Endothelial cell of umbilical vein (primary cell): ENCODE measurements at regions not wholly inside any gene's neighbourhood (a gene's known extent, or its start where the extent isn't known, plus 50 kb on each side); places are given as distances from the start of the nearest gene placed in this dataset.

ENCODE experiments used
- BruUV-seq: library from RNA; stranded (reverse); fragments of 400-500 nt; replicated peaks from 2 replicates; lab custom pipeline; 2021; lab: Mats Ljungman, UMichigan
- CTCF ChIA-PET: fragments of 300-600, 350-600 bp; sonication (Branson Sonifier 250); formaldehyde crosslinking; loops from one replicate; lab custom pipeline; 2021; ENCODE audit warnings: antibody characterized with exemption, inconsistent platforms; lab: Charles Lee
- POLR2A ChIA-PET: fragments of 300-600, 350-600 bp; sonication (Branson Sonifier 250); formaldehyde crosslinking; loops from one replicate; lab custom pipeline; 2021; ENCODE audit warnings: antibody characterized with exemption, inconsistent platforms; lab: Charles Lee
- DNase-seq: peaks from one replicate; pipeline ENCODE4 v3.0.0-alpha.2; 2011; ENCODE audit warnings: low read depth, low spot score
- FAIRE-seq: peaks from 2 replicates; lab custom pipeline; 2011; peaks lifted over from hg19 to GRCh38; lab: Jason Lieb, UNC
- H2AFZ ChIP-seq: 2 replicates; pipeline ENCODE4 v1.6.0; 2012; ENCODE audit warnings: low read depth, low read length, control low read depth, inconsistent platforms
- H3K27ac ChIP-seq: 2 replicates; pipeline ENCODE4 v1.5.1; 2011; ENCODE audit warnings: low read depth, mild to moderate bottlenecking, control low read depth, low read length, moderate library complexity; ENCODE audit not compliant: insufficient read depth
- H3K27me3 ChIP-seq, 2 experiments: 2 replicates each; pipeline versions ENCODE4 v1.6.0 to v1.6.1; 2011; ENCODE audit warnings: low read length in 2 of 2, mixed read lengths in 1 of 2; ENCODE audit not compliant: control insufficient read depth in 2 of 2, insufficient read depth in 2 of 2
- H3K36me3 ChIP-seq, 2 experiments: 2 replicates in 1 of 2; 3 replicates in 1 of 2; pipeline ENCODE4 v1.5.1; 2011; ENCODE audit warnings: low read length in 2 of 2, mild to moderate bottlenecking in 1 of 2, moderate library complexity in 1 of 2; ENCODE audit not compliant: control insufficient read depth in 2 of 2, insufficient read depth in 2 of 2; ENCODE audit errors: extremely low read depth in 1 of 2
- H3K4me1 ChIP-seq: 3 replicates; pipeline ENCODE4 v1.5.1; 2011; ENCODE audit warnings: mild to moderate bottlenecking, low read length; ENCODE audit not compliant: control insufficient read depth, insufficient read depth; ENCODE audit errors: extremely low read depth
- H3K4me2 ChIP-seq: 2 replicates; pipeline ENCODE4 v1.6.1; 2011; ENCODE audit warnings: low read length, control low read depth, mixed read lengths; ENCODE audit not compliant: insufficient read depth
- H3K4me3 ChIP-seq, 3 experiments: fragments of 200-600 bp in 1 of 3; sonication (generic), shearing (Covaris generic) in 1 of 3; replicated peaks in 1 of 3; 2 replicates each; pipeline ENCODE4 v1.5.1; 2011 to 2016; ENCODE audit warnings: control low read depth in 3 of 3, low read length in 3 of 3, mild to moderate bottlenecking in 2 of 3, inconsistent platforms in 1 of 3, low read depth in 1 of 3, moderate library complexity in 1 of 3; ENCODE audit not compliant: insufficient read depth in 1 of 3
- H3K79me2 ChIP-seq: 2 replicates; pipeline ENCODE4 v1.6.0; 2012; ENCODE audit warnings: low read length, inconsistent platforms; ENCODE audit not compliant: control insufficient read depth, insufficient read depth
- H3K9ac ChIP-seq: replicated peaks from 2 replicates; pipeline ENCODE3; 2011; ENCODE audit warnings: low read length, control low read depth; ENCODE audit not compliant: insufficient read depth; ENCODE audit errors: extremely low read depth
- H3K9me1 ChIP-seq: replicated peaks from 3 replicates; pipeline ENCODE4 v1.6.0; 2011; ENCODE audit warnings: mild to moderate bottlenecking, low read length; ENCODE audit not compliant: control insufficient read depth, insufficient read depth; ENCODE audit errors: extremely low read depth
- H3K9me3 ChIP-seq: replicated peaks from 2 replicates; pipeline ENCODE4 v1.5.1; 2012; ENCODE audit warnings: low read length, inconsistent platforms; ENCODE audit not compliant: control insufficient read depth, insufficient read depth
- H4K20me1 ChIP-seq: replicated peaks from 2 replicates; pipeline ENCODE3; 2011; ENCODE audit warnings: mild to moderate bottlenecking, low read length; ENCODE audit not compliant: control insufficient read depth, insufficient read depth; ENCODE audit errors: extremely low read depth
- CTCF ChIP-seq, 2 donors: IDR thresholded peaks; 1 replicate in 1 of 2; 2 replicates in 1 of 2; pipeline ENCODE4 v1.5.1; 2011; ENCODE audit warnings: low read length in 2 of 2, mild to moderate bottlenecking in 2 of 2, moderate library complexity in 2 of 2, control low read depth in 1 of 2, inconsistent platforms in 1 of 2, low read depth in 1 of 2; ENCODE audit not compliant: insufficient read depth in 1 of 2; ENCODE audit errors: extremely low read depth in 1 of 2
- EZH2 ChIP-seq: IDR thresholded peaks from 2 replicates; pipeline ENCODE4 v1.6.1; 2012; ENCODE audit warnings: borderline replicate concordance, low read depth, mild to moderate bottlenecking, moderate library complexity, low read length, inconsistent platforms; ENCODE audit not compliant: severe bottlenecking
- FOS ChIP-seq: IDR thresholded peaks from 2 replicates; pipeline ENCODE4 v1.6.1; 2011; ENCODE audit warnings: mild to moderate bottlenecking, low read length, moderate library complexity, borderline replicate concordance; ENCODE audit not compliant: insufficient read depth
- GATA2 ChIP-seq: IDR thresholded peaks from 2 replicates; pipeline ENCODE4 v1.7.0; 2011; ENCODE audit warnings: low read depth, mild to moderate bottlenecking, moderate library complexity, mixed read lengths, low read length; ENCODE audit not compliant: insufficient read length, insufficient read depth
- MAX ChIP-seq: IDR thresholded peaks from 2 replicates; pipeline ENCODE4 v1.6.1; 2011; ENCODE audit not compliant: insufficient read depth, insufficient read length
- MYC ChIP-seq: IDR thresholded peaks from one replicate; pipeline ENCODE4 v1.6.1; 2011; ENCODE audit warnings: mild to moderate bottlenecking, low read depth, low read length
- POLR2A ChIP-seq: IDR thresholded peaks from 2 replicates; pipeline ENCODE4 v1.6.1; 2012; ENCODE audit warnings: low read depth, mild to moderate bottlenecking, control low read depth, low read length
- POLR2AphosphoS5 ChIP-seq: IDR thresholded peaks from 2 replicates; pipeline ENCODE4 v1.6.1; 2012; ENCODE audit warnings: low read depth, mild to moderate bottlenecking, control low read depth, low read length, moderate library complexity; ENCODE audit not compliant: insufficient read depth
- dilution Hi-C: fragments of 300-500 bp; cut with MboI; formaldehyde crosslinking; loops from one replicate; pipeline ENCODE4 v1.15.0; 2019; ENCODE audit warnings: low sequenced_read_pairs; ENCODE audit not compliant: extremely low pct_ligation_motif_present
- intact Hi-C: fragments of 100-400 bp; cut with micrococcal nuclease; formaldehyde crosslinking; loops from one replicate; pipeline ENCODE4 v1.10.0; 2022

- dilution Hi-C loops, result no loop called here
- H3K4me2 ChIP-seq, result no peak overlapping the region
- no peak overlapping the region for H3K9ac ChIP-seq
- H2AFZ ChIP-seq, result no peak overlapping the region
- H3K9me1 ChIP-seq, result no peaks in the 10 kb centered on the region
- no peak for TF ChIP-seq CTCF (IDR thresholded peaks at IDR 0.05; ENCODE audit: extremely low read depth in 1 of 2, insufficient read depth in 1 of 2, low read depth in 1 of 2, low read length in 2 of 2)
- TF ChIP-seq POLR2A, result no peak
- TF ChIP-seq MAX, result no peak
- no peak for TF ChIP-seq MYC
- no peak for TF ChIP-seq EZH2
- no peak for TF ChIP-seq FOS
- TF ChIP-seq POLR2AphosphoS5, result no peak
- no peak for TF ChIP-seq GATA2
- intact Hi-C loops, result no loop called here
- no peak overlapping the region for H3K27ac ChIP-seq
- BruUV-seq, result no TSS peak
- FAIRE-seq, result no peak
- no peaks in the 10 kb centered on the region for H3K27me3 ChIP-seq
- no peak for DNase-seq
- H3K36me3 ChIP-seq, result no peaks in the 10 kb centered on the region
- H3K4me1 ChIP-seq, result no peaks in the 10 kb centered on the region
- no peaks in the 10 kb centered on the region for H3K79me2 ChIP-seq
- H4K20me1 ChIP-seq, result no peaks in the 10 kb centered on the region
- CTCF ChIA-PET, result interaction anchor here (1.1 kb wide), 1 partner anchor 22 kb away, joined by 3 read pairs; no protein-coding TSS in a partner anchor
- H3K4me3 ChIP-seq, result no peak overlapping the region
- POLR2A ChIA-PET, result no interaction called here
- no peaks in the 10 kb centered on the region for H3K9me3 ChIP-seq
Measured at GRCh38 chr4:142909908-142910307, 63.8 kb upstream of the INPP4B start.
